Upper lobe of left lung (tissue), 6 donors: ENCODE measurements at regions not wholly inside any gene's neighbourhood (a gene's known extent, or its start where the extent isn't known, plus 50 kb on each side); places are given as distances from the start of the nearest gene placed in this dataset.

ENCODE experiments used
- ATAC-seq, 2 donors: fragments of 200-7000 bp; cut with Tn5 transposase; one replicate each; pipeline ENCODE4 v1.9.1; 2022; ENCODE audit warnings: mild to moderate bottlenecking in 2 of 2, moderate library complexity in 2 of 2; ENCODE audit not compliant: low FRiP score in 2 of 2
- DNase-seq, 2 donors: peaks; one replicate each; pipeline ENCODE4 v3.0.0-alpha.2; 2019 to 2020
- H3K27ac ChIP-seq, 4 donors: fragments of 200-600 bp; sonication (generic); one replicate each; pipeline ENCODE4 v1.5.1; 2016 to 2019
- H3K27me3 ChIP-seq, 4 donors: fragments of 200-600 bp; sonication (generic); one replicate each; pipeline ENCODE4 v1.5.1; 2017 to 2019
- H3K36me3 ChIP-seq, 4 donors: fragments of 200-600 bp; sonication (generic); one replicate each; pipeline ENCODE4 v1.5.1; 2016 to 2019
- H3K4me1 ChIP-seq, 4 donors: fragments of 200-600 bp; sonication (generic); one replicate each; pipeline ENCODE4 v1.5.1; 2018 to 2019
- H3K4me3 ChIP-seq, 4 donors: fragments of 200-600 bp; sonication (generic); one replicate each; pipeline ENCODE4 v1.5.1; 2017 to 2019; ENCODE audit warnings: mild to moderate bottlenecking in 2 of 4, moderate library complexity in 1 of 4
- H3K9me3 ChIP-seq, 4 donors: fragments of 200-600 bp; sonication (generic); one replicate each; pipeline ENCODE4 v1.5.1; 2018 to 2019
- CTCF ChIP-seq, 6 experiments: fragments of 450-650 bp in 4 of 6; fragments of 200-600 bp in 2 of 6; sonication (generic) in 2 of 6; IDR thresholded peaks; one replicate each; pipeline ENCODE4 v1.5.1; 2016 to 2019; ENCODE audit warnings: antibody characterized with exemption in 6 of 6
- EP300 ChIP-seq, 4 donors: sonication (generic); formaldehyde crosslinking; IDR thresholded peaks; one replicate each; pipeline ENCODE4 v1.5.1; 2017; ENCODE audit warnings: antibody characterized with exemption in 4 of 4, control low read depth in 2 of 4
- POLR2A ChIP-seq, 4 donors: fragments of 450-650 bp; IDR thresholded peaks; one replicate each; pipeline ENCODE4 v1.5.1; 2016 to 2017; ENCODE audit warnings: antibody characterized with exemption in 4 of 4, mild to moderate bottlenecking in 2 of 4
- POLR2AphosphoS5 ChIP-seq, 2 donors: sonication (generic); formaldehyde crosslinking; IDR thresholded peaks; one replicate each; pipeline ENCODE4 v1.5.1; 2017; ENCODE audit warnings: antibody characterized with exemption in 2 of 2
- WGBS, 2 donors: methylation state at CpG; one replicate each; pipeline ENCODE4 v1.1.5; 2017 to 2018; 5-methylcytosine and 5-hydroxymethylcytosine counted together
- donor health status: DM: no; HTN: no; CAD: no; lungs with moderate emphysema.
- donor health status: DM: no; HTN: yes; CAD: no; lungs with severe emphysema.

DNA sequence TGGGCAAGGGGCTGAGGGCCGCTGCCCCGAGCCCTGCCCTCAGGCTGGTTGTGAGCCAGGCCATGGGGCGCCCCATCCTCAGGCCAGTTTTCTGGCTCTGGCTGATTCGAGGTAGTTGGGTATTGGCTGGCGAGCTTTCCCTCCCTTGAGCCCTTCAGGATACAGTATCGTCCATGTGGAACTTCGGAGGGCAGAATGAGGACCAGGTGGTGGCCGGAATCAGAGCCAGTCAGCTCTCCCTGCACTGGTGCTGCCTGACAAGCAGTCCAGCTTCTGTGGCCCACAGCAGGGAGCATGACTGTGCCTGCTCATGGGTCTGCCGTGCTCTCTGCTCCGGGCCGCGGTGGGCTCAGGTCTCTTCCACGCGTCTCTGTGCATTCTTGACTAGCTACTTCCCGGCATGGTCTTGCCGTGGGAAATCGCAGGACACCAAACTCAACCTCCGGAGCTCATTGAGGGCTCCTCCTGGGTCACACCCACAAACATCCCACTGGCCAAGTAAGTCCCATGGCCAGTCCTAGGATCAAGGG is 1289.3 kb downstream of the BRD1 start:
- ATAC-seq: no peak

GRCh38 chr22:48537343-48537680 is 1290.4 kb downstream of the BRD1 start:
- H3K36me3 ChIP-seq: no peaks in the 10 kb centered on the region
- no peaks in the 10 kb centered on the region for H3K9me3 ChIP-seq
- WGBS, 2 donors: 87% methylated on average over 3 of the region's 3 CpGs; no CpG with 5 or more reads in 1 of the 2 donors
- H3K4me3 ChIP-seq: no peak overlapping the region
- TF ChIP-seq POLR2AphosphoS5 (IDR thresholded peaks at IDR 0.05) (no peak), POLR2A (IDR thresholded peaks at IDR 0.05) (no peak), EP300 (IDR thresholded peaks at IDR 0.05) (no peak), CTCF (IDR thresholded peaks at IDR 0.05) (no peak)
- peaks cover 0 to 9% (median 1%) of the 10 kb centered on the region in 4 donors for H3K4me1 ChIP-seq
- no peak overlapping the region for H3K27ac ChIP-seq
- ATAC-seq: no peak
- no peak for DNase-seq
- H3K27me3 ChIP-seq: no peaks in the 10 kb centered on the region

More for the DNA sequence above, 1289.3 kb downstream of the BRD1 start:
- H3K4me1 ChIP-seq: peaks cover 0 to 9% (median 1%) of the 10 kb centered on the region in 4 donors
- no peaks in the 10 kb centered on the region for H3K9me3 ChIP-seq
- no peaks in the 10 kb centered on the region for H3K36me3 ChIP-seq
- no peak overlapping the region for H3K27ac ChIP-seq
- peak in 1 of 2 donors; percentile 53 for DNase-seq
- no peaks in the 10 kb centered on the region for H3K27me3 ChIP-seq
- no peak overlapping the region for H3K4me3 ChIP-seq
- TF ChIP-seq POLR2A (IDR thresholded peaks at IDR 0.05) (no peak), CTCF (IDR thresholded peaks at IDR 0.05) (no peak), EP300 (IDR thresholded peaks at IDR 0.05) (no peak), POLR2AphosphoS5 (IDR thresholded peaks at IDR 0.05) (no peak)
- WGBS, 2 donors: 93 to 100% methylated on average over 2 to 18 of the region's 18 CpGs

GRCh38 chr22:48536541-48537342 is 1290.9 kb downstream of the BRD1 start:
- 79 to 80% methylated on average over 17 to 23 of the region's 30 CpGs for WGBS, 2 donors
- peak in 1 of 2 donors; percentile 49 for ATAC-seq

GRCh38 chr22:48535868-48536540 is 1291.7 kb downstream of the BRD1 start:
- WGBS, 2 donors: 86 to 89% methylated on average over 36 to 39 of the region's 39 CpGs
- H3K9me3 ChIP-seq: no peaks in the 10 kb centered on the region
- DNase-seq (peak in 1 of 2 donors; percentile 66), ATAC-seq (no peak)
- peak overlapping the region in 1 of 4 donors; percentile 21 for H3K27ac ChIP-seq
- H3K36me3 ChIP-seq: no peaks in the 10 kb centered on the region
- peaks cover 0 to 9% (median 1%) of the 10 kb centered on the region in 4 donors for H3K4me1 ChIP-seq
- peak overlapping the region in 3 of 4 donors; percentile 9 to 19 (median 18) for H3K4me3 ChIP-seq
- H3K27me3 ChIP-seq: no peaks in the 10 kb centered on the region
- TF ChIP-seq POLR2AphosphoS5 (IDR thresholded peaks at IDR 0.05) (no peak), EP300 (IDR thresholded peaks at IDR 0.05) (no peak), CTCF (IDR thresholded peaks at IDR 0.05) (no peak), POLR2A (IDR thresholded peaks at IDR 0.05) (no peak)

More at GRCh38 chr22:48536541-48537342, 1290.9 kb downstream of the BRD1 start:
- TF ChIP-seq EP300 (IDR thresholded peaks at IDR 0.05): no peak
- no peak for TF ChIP-seq CTCF (IDR thresholded peaks at IDR 0.05)
- TF ChIP-seq POLR2A (IDR thresholded peaks at IDR 0.05): no peak
- TF ChIP-seq POLR2AphosphoS5 (IDR thresholded peaks at IDR 0.05): no peak
- peak; percentile 54 to 61 for DNase-seq
- peaks cover 0 to 9% (median 1%) of the 10 kb centered on the region in 4 donors for H3K4me1 ChIP-seq
- peak overlapping the region in 1 of 4 donors; percentile 21 for H3K27ac ChIP-seq
- H3K27me3 ChIP-seq: no peaks in the 10 kb centered on the region
- H3K36me3 ChIP-seq: no peaks in the 10 kb centered on the region
- peak overlapping the region in 3 of 4 donors; percentile 9 to 19 (median 18) for H3K4me3 ChIP-seq
- no peaks in the 10 kb centered on the region for H3K9me3 ChIP-seq
